ENCODE measurements at regions not wholly inside any gene's neighbourhood (a gene's known extent, or its start where the extent isn't known, plus 50 kb on each side); places are given as distances from the start of the nearest gene placed in this dataset.
"Not testable (repeated sequence)": the region's sequence is repeated elsewhere in the genome, so short reads cannot be mapped to it uniquely, and the experiment has no call there.

DNA sequence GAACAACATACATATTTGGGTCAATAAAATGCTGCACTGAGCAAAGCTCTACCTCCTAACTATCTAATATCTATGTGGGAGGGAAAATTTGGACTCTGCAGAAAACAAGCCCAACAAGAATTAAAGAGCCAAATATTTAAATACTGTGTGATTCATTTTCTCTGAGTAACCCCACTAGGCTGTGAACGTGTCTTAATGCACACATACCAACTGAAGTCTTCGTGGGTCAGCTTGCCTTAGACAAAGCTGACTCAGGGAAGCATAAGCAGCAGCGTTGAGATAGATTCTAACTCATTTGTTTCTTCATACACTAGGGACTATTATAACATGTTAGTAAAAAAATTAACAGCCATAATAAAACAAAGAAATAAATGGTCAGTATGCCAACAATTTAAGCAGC, 114.3 kb downstream of the GJA1 start:
- no peak for DNase-seq

DNA sequence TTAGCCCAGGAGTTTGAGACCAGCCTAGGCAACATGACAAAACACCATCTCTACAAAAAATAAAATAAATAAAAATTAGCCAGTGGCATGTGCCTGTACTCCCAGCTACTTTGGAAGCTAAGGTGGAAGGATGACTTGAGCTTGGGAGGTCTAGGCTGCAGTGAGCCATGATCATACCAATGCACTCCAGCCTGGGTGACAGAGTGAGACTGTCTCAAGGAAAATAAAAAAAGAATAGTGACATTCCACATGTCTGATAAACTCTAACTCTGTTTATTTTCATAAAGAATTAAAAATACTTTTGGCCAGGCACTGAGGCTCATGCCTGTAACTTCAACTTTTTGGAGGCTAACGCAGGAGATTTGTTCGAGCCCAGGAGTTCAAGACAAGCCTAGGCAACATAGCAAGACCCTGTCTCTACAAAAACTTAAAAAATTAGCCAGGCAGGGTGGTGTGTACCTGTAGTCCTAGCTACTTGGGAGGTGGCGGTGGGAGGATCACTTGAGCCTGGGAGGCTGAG, 115.1 kb downstream of the GJA1 start:
- no peak for DNase-seq

DNA sequence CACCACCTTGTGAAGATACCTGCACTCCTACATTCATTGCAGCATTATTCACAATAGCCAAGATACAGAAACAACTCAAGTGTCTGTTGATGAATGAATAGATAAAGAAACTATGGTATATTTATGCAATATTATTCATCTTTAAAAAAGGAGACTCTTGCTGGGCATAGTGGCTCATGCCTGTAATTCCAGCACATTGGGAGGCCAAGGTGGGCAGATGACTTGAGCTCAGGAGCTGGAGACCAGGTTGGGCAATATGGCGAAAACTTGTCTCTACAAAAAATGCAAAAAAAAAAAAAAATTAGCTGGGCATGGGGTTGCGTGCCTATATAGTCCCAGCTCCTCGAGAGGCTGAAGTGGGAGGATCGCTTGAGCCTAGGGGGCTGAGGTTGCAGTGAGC, 119.8 kb downstream of the GJA1 start:
- DNase-seq, result no peak

DNA sequence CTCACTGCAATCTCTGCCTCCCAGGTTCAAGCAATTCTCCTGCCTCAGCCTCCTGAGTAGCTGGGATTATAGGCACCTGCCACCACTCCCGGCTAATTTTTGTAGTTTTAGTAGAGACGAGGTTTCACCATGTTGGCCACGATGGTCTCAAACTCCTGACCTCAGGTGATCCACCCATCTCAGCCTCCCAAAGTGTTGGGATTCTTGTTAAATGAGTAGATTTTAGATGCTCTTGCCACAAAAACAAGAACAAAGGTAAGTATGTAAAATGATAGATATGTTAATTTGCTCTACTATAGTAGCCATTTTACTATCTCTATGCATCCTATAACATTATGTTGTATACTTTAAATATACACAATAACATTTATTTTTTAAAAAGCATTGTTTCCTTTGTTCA, 120.7 kb downstream of the GJA1 start:
- not testable (repeated sequence) for DNase-seq

DNA sequence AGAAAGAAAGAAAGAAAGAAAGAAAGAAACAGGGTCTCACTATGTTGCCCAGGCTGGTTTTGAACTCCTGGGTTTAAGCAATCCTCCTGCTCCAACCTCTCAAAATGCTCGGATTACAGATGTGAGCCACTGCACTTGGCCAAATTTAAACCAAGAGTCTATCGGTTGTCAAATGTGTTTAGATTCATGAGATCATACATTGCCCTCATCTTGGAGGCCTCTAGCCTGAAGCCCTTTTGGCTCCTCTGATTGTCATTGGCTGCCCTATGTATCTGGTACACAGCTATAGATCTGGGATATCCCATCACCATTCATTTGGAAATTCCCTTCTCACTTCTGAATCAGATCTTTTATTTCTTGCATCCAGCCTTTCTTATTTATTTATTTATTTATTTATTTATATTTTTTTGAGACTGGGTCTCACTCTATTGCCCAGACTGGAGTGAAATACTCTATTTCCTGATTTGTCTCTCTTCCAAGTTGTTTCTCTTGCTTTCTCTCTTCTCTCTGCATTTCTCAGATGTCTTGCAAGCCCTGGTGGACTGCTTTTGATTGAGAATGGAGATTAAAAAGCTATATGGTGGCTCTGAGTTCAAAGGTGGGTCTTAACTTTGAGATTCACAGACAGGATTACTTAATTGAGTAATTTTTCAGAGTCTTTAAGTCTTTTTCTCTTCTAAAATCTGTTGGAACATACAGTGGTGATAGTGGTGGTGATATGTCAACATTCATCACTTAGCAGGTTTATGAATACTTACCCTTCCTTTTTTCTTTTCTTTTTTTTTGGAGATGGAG, 121.9 kb downstream of the GJA1 start:
- DNase-seq, result no peak

DNA sequence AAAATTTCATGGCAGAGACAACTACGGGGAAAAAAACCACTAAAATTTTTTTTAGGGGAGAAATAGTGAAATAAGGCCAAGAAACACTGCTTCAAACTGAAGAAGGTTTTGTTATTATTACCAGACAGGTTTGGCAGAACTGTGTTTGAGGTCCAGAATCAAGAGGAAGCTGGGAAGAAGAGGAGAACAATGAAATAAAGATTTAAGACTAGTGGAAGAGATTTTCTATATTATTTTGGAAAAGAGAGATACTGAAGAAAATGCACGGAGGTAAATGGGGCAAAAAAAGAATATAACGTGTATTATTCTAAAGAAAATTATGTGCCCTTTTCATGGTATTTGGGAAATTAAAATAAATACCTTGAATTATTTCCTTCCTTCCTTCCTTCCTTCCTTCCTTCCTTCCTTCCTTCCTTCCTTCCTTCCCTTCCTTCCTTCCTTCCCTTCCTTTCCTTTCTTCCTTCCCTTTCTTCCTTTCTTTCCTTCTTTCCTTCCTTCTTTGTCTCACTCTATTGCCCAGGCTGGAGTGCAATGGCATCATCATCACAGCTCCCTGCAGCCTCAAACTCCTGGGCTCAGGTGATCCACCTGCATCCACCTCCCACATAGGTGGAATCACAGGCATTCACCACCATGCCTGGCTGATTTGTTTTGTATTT, 124.3 kb downstream of the GJA1 start:
- no peak for DNase-seq

DNA sequence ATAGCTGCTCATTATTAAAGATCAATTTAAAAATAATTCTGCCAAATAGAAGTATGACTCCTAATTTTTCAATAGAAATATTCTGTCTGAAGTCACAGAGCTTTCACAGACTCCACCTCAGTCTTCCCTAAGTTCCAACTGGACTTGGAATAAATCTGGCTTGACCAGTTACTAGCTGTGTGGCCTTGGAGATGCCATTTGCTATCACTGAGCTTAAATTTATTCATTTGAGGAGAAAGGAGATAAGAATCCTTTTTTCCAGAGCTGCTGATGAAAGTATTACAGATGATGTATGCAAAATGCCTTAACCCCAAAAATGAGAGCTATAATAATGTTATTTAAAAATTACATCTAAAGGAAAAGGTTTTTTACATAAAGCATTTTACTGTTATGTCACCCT, 125.0 kb downstream of the GJA1 start:
- no peak for DNase-seq

DNA sequence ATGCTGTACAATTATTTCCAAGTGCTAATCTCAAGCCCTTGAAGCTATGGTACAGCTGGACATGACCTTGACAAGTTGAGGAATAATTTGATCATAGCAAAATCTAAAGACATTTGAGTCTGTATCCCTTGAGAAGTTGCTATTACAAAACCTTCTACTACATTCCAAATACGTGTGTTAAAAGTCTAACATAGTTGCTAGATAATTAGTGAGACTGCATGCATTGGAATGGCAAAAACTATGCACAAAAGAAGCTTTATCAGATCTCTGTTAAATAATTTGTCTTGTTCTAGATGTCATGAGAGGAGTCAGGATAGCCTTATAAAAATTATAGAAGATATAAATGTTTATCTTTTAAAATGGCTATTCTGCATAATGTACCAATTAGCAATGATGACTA, 127.8 kb downstream of the GJA1 start:
- no peak for DNase-seq

DNA sequence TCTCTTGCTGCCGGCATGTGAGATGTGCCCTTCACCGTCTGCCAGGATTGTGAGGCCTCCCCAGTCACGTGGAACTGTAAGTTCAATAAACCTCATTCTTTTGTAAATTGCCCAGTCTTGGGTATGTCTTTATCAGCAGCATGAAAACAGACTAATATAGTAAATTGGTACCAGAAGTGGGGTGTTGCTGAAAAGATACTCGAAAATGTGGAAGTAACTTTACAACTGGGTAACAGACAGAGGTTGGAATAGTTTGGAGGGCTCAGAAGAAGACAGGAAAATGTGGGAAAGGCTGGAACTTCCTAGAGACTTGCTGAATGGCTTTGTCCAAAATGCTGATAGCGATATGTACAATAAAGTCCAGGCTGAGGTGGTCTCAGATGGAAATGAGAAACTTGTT, 129.1 kb downstream of the GJA1 start:
- DNase-seq, result not testable (repeated sequence)

DNA sequence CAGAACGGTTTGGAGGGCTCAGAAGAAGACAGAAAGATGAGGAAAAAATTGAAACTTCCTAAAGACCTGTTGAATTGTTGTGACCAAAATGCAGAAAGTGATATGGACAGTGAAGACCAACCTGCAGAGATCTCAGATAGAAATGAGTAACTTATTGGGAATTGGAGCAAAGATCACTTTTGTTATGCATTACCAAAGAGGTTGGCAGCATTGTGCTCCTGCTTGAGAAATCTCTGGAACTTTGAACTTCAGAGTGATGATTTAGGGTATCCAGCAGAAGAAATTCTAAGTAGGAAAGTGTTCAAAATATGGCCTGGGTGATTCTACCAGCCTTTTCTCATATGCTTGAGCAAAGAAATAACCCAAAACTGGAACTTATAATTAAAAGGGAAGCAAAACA, 136.0 kb downstream of the GJA1 start:
- no peak for DNase-seq

DNA sequence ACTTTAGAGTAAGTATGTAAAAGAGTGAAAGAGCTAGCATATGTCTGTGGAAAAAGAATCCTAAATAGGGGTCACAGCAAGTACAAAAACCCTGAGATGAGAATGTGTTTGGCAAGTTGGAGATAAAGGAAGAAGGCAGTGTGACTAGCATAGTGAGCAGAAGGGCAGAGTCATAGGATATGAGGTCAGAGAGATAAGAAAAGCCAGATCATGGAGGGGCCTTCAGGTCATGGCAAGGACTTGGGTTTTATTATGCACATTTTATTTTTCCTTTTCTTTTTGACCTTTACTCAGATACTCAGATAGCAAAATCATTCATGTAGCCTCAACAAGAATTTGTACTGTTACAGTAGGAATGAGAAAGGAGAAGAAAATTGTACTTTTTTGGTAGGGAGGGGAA, 138.0 kb downstream of the GJA1 start:
- no peak for DNase-seq

DNA sequence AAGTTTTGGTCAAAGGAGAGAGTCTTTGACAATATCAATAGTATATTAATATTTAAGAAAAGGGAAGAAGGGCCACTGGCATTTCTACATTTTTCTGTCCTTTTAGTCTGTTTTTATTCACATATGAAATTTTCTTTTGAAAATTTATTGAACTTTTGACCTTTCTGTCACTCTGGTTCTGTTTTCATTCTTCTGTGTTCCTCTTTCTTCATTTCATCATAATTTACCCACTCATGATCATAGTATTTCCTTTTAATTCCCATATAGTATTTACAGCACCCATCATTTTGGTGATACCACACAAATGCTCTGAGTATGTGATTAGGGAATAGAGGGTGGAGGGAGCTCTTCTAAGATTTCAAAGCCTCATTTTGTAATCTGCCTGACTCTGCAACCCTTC, 142.8 kb downstream of the GJA1 start:
- DNase-seq, result no peak

DNA sequence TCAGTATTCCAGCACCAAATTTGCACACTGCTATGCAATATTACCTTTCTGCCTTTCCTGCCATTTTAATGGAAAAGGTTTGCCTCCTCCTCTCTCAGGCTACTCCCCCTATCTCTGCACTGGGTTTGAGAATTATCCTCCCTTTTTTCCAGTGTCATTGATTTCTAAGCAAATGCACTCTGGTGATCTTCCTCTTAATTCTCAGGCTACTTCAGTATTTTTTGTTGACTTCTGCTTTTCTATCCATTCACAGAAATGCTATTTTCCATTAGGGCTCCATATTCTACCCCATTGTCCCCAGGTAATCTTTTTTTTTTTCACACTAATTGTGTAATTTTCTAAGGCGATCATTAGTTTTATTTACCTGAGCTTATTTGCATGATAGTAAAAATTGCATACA, 144.0 kb downstream of the GJA1 start:
- no peak for DNase-seq

DNA sequence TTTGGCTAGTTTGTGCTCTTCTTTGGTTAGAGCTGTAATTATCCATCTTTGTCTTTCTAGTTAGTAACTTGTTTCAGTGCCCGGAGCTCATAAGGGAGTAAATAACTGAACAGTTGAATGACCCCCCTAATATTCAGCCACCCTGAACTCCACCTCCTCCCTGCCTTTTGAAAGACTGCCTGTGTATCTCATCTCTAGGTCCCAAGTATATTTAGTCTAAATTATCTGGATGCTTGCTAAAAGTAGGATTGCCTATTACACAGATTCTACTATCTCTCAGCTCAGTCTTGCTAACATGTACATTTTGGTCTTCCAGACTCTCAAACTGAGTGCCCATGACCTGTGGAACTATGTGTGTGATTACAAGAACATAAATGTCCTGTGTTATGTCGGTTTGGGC, 145.9 kb downstream of the GJA1 start:
- DNase-seq, result no peak

DNA sequence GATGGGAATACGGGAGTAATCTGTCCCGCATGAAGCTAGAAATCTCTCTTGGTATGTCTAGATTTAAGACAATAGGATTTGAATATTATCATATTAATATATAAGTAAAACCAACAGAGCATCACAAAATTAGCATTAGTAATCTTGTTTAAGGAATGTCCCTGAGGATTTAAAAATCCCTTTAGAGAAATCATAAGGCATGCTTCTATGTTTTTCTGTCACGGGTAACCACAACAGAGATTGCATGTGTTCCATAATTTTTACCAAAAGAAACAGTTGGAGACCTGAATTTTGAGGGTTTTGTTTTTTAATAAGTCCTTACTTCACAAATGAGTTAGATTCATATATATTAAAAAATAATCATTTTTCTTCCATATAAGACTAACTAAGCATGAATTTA, 146.8 kb downstream of the GJA1 start:
- DNase-seq, result no peak

DNA sequence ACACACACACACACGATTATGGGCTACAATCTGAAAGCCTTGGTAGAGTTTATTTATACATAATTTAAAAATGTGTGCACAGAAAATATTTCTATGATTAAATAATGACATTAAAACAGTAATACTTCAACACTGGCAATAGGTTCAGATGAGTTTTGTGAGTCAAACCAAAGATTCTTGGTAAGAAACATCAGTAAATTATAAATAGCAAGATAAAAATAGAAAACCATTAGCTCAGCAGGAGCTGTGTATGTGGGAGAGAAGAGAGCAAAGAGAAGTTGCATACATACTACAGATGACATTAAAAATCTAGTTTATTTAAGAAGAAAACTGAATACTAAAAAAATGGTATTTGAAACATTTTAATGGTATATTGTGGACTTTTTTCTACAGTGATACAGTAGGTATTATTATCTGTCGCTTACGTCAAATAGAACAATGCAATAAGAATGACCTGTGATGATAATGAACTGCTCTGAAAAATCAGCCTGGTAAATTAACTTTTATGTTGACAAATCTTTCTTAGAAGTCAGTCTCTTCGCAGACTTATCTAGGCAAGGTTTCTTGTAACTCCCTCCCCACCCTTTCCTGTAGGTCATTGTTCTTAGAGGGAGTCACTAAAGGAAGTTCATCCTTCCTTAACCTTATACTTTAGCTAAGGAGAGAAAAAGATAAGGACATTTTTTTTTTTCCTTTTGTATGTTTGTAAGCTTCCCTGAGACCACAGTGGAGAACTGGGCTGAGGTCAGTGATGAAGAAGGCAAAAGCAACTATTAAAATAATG, 149.3 kb downstream of the GJA1 start:
- no peak for DNase-seq

DNA sequence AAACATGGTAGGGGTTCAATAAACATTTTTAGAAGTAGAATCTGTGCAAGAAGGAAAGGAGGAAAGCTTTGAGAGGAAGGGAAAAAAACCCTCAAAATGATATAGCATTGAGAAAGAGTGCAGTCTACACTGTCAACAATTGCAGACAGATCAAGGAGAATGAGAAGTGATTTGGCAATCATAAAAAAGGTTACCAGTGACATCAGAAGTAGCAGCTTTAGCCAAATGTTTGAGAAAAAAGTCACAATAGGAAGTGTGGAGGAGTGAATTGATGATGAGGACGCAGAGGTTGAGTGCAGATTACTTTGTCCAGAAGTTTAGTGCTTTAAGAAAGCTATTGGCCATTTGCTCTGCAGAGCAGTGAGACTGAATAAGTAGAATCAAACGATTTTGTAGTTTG, 155.0 kb downstream of the GJA1 start:
- DNase-seq, result no peak

DNA sequence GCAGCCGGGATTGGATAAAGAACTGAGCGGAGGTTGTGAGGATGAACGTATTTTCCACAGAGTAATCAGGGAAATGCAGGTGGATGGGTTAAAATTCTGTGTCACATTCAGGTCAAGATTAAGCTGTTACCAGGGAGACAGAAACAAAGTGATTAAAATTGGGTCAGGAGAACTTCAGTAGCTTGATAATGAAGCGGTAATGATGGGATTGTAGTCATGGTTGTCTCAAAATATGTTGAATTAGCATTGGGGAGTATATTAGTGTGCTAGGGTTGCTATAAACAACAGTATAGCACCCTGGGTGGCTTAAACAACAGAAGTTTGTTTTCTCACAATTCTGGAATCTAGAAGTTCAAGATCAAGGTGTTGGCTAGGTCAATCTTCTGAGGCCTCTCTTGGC, 155.5 kb downstream of the GJA1 start:
- DNase-seq, result no peak

DNA sequence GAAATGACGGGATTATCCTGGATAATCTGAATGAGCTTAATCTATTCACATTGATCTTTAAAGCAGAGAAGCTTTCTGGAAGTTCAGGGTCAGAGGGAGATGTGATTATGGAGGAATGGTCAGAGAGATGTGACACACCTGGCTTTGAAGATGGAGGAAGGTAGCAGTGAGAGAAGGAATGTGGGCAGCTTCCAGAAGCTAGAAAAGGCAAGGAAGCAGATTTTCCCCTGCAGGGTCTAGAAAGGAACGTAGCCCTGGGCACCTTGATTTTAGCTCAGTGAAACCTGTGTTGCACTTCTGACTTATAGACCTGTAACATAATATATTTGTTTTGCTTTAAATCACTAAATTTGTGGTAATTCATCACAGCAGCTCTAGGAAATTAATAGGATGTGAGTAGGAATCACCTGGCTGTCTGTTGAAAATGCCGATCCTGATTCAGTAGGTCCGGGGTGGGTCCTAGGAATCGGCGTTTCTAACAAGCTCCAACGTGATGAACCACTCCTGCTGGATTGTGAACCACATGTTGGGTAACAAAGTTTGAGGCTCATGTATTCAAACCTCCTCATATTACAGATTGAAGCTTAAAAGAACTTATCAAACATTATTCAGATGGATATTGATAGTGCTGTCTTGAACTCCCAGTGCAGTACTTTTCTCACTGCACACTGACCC, 157.0 kb downstream of the GJA1 start:
- DNase-seq, result no peak

DNA sequence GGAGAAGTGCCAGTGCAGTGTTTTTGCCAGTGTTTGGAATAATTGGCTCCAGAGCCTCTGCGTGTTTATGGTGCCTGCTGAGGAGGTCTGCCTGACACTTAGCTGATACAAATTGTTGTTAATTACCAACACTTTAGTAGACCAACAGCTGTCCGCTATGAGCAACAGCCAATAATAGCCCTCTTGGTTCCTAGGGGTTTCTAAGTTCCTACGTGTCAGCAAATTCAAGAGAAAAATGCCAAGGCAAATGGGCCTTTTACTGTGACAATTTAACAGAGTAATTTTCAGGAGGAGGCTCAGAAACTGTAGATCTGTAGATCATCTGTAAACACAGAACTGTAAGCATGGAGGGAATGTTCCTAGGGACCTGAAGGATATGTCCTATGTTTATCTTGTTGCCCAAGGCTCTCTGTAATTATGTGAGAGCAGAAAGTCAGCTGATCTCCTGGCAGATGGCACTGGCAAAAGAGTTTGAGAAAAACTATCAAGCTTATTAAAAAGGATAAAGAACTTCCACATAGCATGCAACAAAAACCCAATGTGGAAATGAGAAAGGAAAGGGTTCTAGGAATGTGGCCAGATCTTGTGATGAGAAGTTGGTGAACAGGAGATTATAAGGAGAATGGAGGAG, 157.7 kb downstream of the GJA1 start:
- DNase-seq, result no peak

DNA sequence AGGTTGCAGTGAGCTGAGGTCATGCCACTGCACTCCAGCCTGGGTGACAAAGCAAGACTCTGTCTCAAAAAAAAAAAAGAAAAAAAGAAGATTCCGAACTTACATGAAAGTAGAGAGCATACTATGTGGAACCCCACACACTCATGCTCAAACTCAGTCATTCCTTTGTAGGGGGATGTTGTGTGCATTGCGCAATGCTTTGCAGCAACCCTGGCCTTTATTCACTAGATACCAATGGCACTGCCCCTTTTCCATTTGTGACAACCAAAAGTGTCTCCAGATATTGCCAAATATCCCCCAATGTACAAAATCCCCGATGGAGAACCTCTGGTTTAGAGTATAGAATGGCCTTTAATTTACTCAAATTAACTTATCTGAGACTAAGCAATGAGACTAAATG, 158.6 kb downstream of the GJA1 start:
- DNase-seq, result no peak

DNA sequence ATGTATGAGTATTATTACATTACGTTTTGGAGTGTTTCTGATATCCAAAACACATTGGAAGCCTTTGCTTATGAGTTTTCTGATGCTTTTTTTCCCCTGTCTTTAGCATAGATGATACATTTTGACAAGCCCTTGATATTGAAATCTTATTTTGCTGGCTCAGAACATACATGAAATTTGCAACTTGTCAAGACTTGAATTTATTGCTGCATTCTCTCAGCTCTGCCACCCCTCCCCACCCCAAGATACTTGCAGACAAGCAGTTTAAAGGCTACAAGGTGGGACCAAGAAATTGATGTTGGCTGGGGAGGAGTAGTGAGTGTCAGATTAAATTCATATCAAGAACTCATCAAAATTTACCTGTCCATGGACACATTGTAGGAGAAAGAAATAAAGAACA, 160.2 kb downstream of the GJA1 start:
- DNase-seq, result no peak

DNA sequence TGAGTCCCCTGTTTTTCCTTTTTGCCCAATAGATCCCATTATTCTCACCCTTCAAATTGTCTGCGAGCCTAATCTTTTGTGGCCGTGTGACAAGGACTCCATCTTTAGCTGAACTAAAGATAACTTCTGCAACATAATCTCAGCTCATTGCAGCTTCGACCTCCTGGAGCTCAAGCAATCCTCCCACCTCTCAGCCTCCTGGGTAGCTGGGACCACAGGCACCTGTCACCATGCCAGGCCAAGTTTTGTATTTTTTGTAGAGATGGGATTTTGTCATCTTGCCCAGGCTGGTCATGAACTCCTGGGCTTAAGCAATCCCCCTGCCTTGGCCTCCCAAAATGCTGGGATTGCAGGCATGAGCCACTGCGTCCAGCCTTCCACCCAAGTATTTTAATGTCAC, 161.0 kb downstream of the GJA1 start:
- DNase-seq, result no peak

Measured in SHP77 treated with DMSO at 0.1 percent for 48 hours (cell line).